Spleen (tissue), 7 donors: ENCODE measurements at regions not wholly inside any gene's neighbourhood (a gene's known extent, or its start where the extent isn't known, plus 50 kb on each side); places are given as distances from the start of the nearest gene placed in this dataset.

ENCODE experiments used
- POLR2A ChIP-seq, 3 donors: fragments of 450-650 bp; IDR thresholded peaks; one replicate each; pipeline ENCODE4 v1.5.1; 2017; ENCODE audit warnings: antibody characterized with exemption in 3 of 3, mild to moderate bottlenecking in 1 of 3
- POLR2AphosphoS5 ChIP-seq, 3 donors: sonication (generic); formaldehyde crosslinking; IDR thresholded peaks; one replicate each; pipeline ENCODE4 v1.5.1; 2017; ENCODE audit warnings: antibody characterized with exemption in 3 of 3
- TF ChIP-seq, protein P1 (sequence below), 11 experiments: fragments of 200-600 bp in 7 of 11; fragments of 450-650 bp in 4 of 11; sonication (generic) in 4 of 11; IDR thresholded peaks in 8 of 11; conservative IDR thresholded peaks in 3 of 11; 1 replicate in 7 of 11; 2 replicates in 4 of 11; pipeline versions ENCODE4 v1.4.0 to v1.8.0; 2016 to 2021; ENCODE audit warnings: antibody characterized with exemption in 11 of 11, inconsistent platforms in 4 of 11, mild to moderate bottlenecking in 1 of 11
- donor health status: DM: no; HTN: no; CAD: no; lungs with moderate emphysema.
- donor health status: DM: no; HTN: no; CAD: no.
- donor health status: DM: no; HTN: no; CAD: no.

GRCh38 chr11:134528453-134528852 is 116.4 kb upstream of the B3GAT1 start:
- TF ChIP-seq, protein P1, sequence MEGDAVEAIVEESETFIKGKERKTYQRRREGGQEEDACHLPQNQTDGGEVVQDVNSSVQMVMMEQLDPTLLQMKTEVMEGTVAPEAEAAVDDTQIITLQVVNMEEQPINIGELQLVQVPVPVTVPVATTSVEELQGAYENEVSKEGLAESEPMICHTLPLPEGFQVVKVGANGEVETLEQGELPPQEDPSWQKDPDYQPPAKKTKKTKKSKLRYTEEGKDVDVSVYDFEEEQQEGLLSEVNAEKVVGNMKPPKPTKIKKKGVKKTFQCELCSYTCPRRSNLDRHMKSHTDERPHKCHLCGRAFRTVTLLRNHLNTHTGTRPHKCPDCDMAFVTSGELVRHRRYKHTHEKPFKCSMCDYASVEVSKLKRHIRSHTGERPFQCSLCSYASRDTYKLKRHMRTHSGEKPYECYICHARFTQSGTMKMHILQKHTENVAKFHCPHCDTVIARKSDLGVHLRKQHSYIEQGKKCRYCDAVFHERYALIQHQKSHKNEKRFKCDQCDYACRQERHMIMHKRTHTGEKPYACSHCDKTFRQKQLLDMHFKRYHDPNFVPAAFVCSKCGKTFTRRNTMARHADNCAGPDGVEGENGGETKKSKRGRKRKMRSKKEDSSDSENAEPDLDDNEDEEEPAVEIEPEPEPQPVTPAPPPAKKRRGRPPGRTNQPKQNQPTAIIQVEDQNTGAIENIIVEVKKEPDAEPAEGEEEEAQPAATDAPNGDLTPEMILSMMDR (IDR thresholded peaks at IDR 0.05 in 8 of 11, conservative IDR thresholded peaks at IDR 0.05 in 3 of 11), result no peak
- no peak for TF ChIP-seq POLR2AphosphoS5 (IDR thresholded peaks at IDR 0.05)
- TF ChIP-seq POLR2A (IDR thresholded peaks at IDR 0.05), result no peak
